Activated naive CD4-positive, alpha-beta T cell treated with anti-CD3 and anti-CD28 coated beads, Interleukin-2, amount 10 ng/mL, durations not matched to agents 7 days and 5 days (primary cell): ENCODE measurements at regions not wholly inside any gene's neighbourhood (a gene's known extent, or its start where the extent isn't known, plus 50 kb on each side); places are given as distances from the start of the nearest gene placed in this dataset.

Experiments used
- CTCF ChIA-PET: fragments of 350-600 bp; sonication (Branson Sonifier 250); formaldehyde crosslinking; loops from one replicate; lab custom pipeline; 2021; ENCODE audit warnings: antibody characterized with exemption; lab: Charles Lee
- DNase-seq: peaks from one replicate; pipeline ENCODE4 v3.0.0-alpha.2; 2020
- H3K27ac Mint-ChIP-seq: one replicate; pipeline ENCODE4 v1.8.0; 2021; ENCODE audit warnings: mild to moderate bottlenecking, moderate library complexity, mixed read lengths
- H3K27me3 Mint-ChIP-seq: one replicate; pipeline ENCODE4 v1.8.0; 2021; ENCODE audit warnings: mild to moderate bottlenecking, mixed read lengths
- H3K36me3 Mint-ChIP-seq: one replicate; pipeline ENCODE4 v1.8.0; 2021; ENCODE audit warnings: mixed read lengths
- H3K4me1 Mint-ChIP-seq: one replicate; pipeline ENCODE4 v1.8.0; 2021; ENCODE audit warnings: mixed read lengths
- H3K4me3 Mint-ChIP-seq: one replicate; pipeline ENCODE4 v1.8.0; 2021; ENCODE audit warnings: mild to moderate bottlenecking, moderate library complexity, mixed read lengths
- H3K9me3 Mint-ChIP-seq: one replicate; pipeline ENCODE4 v1.8.0; 2021; ENCODE audit warnings: mixed read lengths

- Mint-ChIP-seq H3K4me1 (no peaks in the 10 kb centered on the region), H3K36me3 (no peaks in the 10 kb centered on the region)
- CTCF ChIA-PET: no interaction called here
These were observed 717.0 kb upstream of the TMPRSS15 start for GRCh38 chr21:19120591-19120990.

DNA sequence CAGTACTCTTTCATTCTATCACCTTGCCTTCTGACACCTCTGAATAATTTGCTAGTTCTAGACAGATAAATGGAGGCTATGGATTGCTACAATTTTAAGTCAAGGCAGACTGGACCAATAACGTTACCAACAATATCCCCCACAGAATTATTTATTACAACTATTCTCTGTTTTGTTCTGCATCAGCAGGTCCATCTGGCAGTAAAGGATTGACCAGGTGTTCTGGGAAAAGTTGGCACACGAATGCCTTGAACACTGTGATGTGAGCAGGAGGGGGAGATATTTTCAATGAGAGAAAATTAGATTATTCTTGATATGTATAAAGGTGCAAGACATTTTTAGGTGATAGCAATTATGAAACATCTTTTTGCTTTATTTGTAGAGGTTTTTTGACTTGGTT is 718.8 kb upstream of the TMPRSS15 start:
- Mint-ChIP-seq H3K9me3 (peaks cover 33% of the 10 kb centered on the region), H3K4me1 (no peaks in the 10 kb centered on the region), H3K4me3 (no peak overlapping the region), H3K27ac (no peak overlapping the region), H3K27me3 (no peaks in the 10 kb centered on the region), H3K36me3 (no peaks in the 10 kb centered on the region)
- CTCF ChIA-PET: no interaction called here
- DNase-seq: no peak

More at GRCh38 chr21:19120591-19120990, 717.0 kb upstream of the TMPRSS15 start:
- H3K9me3 Mint-ChIP-seq: peaks cover 28% of the 10 kb centered on the region
- no peak overlapping the region for H3K27ac Mint-ChIP-seq
- no peak for DNase-seq
- no peaks in the 10 kb centered on the region for H3K27me3 Mint-ChIP-seq
- no peak overlapping the region for H3K4me3 Mint-ChIP-seq

GRCh38 chr21:19123053-19123452 is 719.5 kb upstream of the TMPRSS15 start:
- Mint-ChIP-seq H3K4me3 (no peak overlapping the region), H3K27me3 (no peaks in the 10 kb centered on the region), H3K27ac (no peak overlapping the region), H3K4me1 (no peaks in the 10 kb centered on the region), H3K36me3 (no peaks in the 10 kb centered on the region), H3K9me3 (peaks cover 34% of the 10 kb centered on the region)
- CTCF ChIA-PET: no interaction called here
- DNase-seq: no peak

DNA sequence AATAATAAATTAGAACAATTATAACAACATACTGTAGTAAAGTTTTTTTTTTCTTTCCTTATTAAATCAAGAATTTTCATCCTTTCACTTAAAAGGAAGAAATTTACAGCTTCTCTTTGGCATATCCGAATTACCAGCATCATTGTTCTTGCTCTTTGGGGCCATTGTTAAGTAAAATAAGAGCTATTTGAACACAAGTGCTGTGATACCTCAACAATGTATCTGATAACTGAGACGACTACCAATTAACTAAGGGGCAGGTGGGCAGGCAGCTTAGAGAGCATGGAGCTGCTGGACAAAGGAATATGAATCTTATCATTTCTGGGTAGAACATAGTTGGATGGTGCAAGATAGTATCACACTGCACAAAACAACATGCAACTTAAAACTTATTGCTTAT is 719.9 kb upstream of the TMPRSS15 start:
- H3K9me3 Mint-ChIP-seq: peaks cover 32% of the 10 kb centered on the region
- H3K4me3 Mint-ChIP-seq: no peak overlapping the region
- no peak for DNase-seq
- H3K27me3 Mint-ChIP-seq: no peaks in the 10 kb centered on the region
- H3K4me1 Mint-ChIP-seq: no peaks in the 10 kb centered on the region
- CTCF ChIA-PET: no interaction called here
- no peak overlapping the region for H3K27ac Mint-ChIP-seq
- no peaks in the 10 kb centered on the region for H3K36me3 Mint-ChIP-seq

- CTCF ChIA-PET: no interaction called here
These were observed 721.1 kb upstream of the TMPRSS15 start for GRCh38 chr21:19124691-19125090.

DNA sequence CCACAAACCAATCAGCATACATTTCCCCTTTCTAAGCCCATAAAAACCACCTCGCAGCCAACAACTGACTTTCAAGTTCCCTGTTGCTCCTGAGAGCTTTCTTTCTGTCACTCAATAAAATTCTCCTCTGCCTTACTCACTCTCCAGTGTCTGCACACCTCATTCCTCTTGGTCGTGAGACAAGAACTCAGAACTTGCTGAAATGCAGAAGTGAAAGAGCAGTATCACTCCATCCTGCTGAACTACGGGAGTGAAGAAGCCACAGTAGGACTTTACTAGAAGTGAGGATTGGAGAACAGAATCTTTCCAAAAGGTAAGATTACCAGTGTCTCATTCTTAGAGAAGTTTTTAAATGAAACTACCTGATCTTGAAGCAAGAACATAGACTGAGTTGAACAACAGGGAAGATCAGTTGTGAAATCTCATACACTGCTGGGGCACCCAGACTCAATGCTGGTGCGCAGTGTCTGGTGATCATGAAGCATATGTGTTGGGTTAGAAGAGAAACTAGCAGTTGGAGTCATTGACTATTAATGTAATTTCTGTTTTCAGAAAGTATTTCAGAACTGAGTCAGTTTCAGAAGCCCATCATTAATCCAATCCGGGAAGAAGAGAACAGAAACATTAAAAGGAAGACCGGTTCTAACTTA is 726.9 kb upstream of the TMPRSS15 start:
- no peaks in the 10 kb centered on the region for H3K27me3 Mint-ChIP-seq
- H3K27ac Mint-ChIP-seq: no peak overlapping the region
- CTCF ChIA-PET: no interaction called here
- DNase-seq: no peak
- H3K9me3 Mint-ChIP-seq: peaks cover 12% of the 10 kb centered on the region
- no peaks in the 10 kb centered on the region for H3K36me3 Mint-ChIP-seq
- no peaks in the 10 kb centered on the region for H3K4me1 Mint-ChIP-seq
- H3K4me3 Mint-ChIP-seq: no peak overlapping the region

More at GRCh38 chr21:19124691-19125090, 721.1 kb upstream of the TMPRSS15 start:
- no peaks in the 10 kb centered on the region for H3K27me3 Mint-ChIP-seq
- no peaks in the 10 kb centered on the region for H3K36me3 Mint-ChIP-seq
- peaks cover 27% of the 10 kb centered on the region for H3K9me3 Mint-ChIP-seq
- no peaks in the 10 kb centered on the region for H3K4me1 Mint-ChIP-seq
- no peak overlapping the region for H3K4me3 Mint-ChIP-seq
- no peak overlapping the region for H3K27ac Mint-ChIP-seq
- no peak for DNase-seq

DNA sequence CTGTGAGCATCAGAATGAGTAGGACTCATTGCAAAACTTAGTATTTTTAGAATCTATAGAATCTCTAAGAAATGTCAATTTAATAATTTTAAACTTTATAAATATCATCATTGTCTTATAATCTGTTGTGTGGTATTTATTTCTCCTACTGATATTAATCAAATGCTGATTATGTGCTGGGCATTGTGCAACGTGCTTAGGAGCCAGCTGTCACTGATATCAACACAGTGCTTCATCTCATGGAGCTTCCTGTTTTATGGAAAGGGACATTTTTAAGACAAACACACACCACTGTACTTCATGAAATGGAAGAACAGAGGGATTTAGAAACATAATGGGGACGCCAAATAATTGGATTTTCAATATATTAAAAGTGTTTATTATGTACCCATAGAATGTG is 737.9 kb upstream of the TMPRSS15 start:
- H3K4me1 Mint-ChIP-seq: no peaks in the 10 kb centered on the region
- H3K4me3 Mint-ChIP-seq: no peak overlapping the region
- CTCF ChIA-PET: no interaction called here
- DNase-seq: no peak
- H3K27ac Mint-ChIP-seq: no peak overlapping the region
- peaks cover 24% of the 10 kb centered on the region for H3K9me3 Mint-ChIP-seq
- H3K36me3 Mint-ChIP-seq: no peaks in the 10 kb centered on the region
- H3K27me3 Mint-ChIP-seq: no peaks in the 10 kb centered on the region

GRCh38 chr21:19145682-19146293 is 742.2 kb upstream of the TMPRSS15 start:
- no peak overlapping the region for H3K4me3 Mint-ChIP-seq
- no peak overlapping the region for H3K27ac Mint-ChIP-seq
- H3K27me3 Mint-ChIP-seq: no peaks in the 10 kb centered on the region
- H3K4me1 Mint-ChIP-seq: no peaks in the 10 kb centered on the region
- DNase-seq: no peak
- no peaks in the 10 kb centered on the region for H3K36me3 Mint-ChIP-seq
- CTCF ChIA-PET: no interaction called here
- peaks cover 41% of the 10 kb centered on the region for H3K9me3 Mint-ChIP-seq

DNA sequence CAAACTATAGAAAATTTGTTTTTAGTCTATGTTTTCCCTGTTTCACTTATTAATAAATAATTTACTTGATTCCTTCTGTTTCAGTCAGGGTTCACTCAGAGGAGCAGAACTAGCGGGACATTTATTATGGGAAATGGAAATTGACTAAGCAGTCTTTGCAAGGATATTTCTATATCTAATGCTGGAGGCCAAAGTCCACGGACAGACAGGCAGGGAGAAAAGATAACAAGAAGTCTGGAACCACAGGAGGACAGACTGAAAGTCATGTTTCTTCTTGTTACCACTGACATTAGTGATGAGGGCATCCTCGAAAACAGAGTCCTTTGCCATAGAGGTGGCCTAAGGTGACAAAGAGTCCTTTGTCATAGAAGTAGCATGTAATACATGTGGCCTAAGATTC is 744.5 kb upstream of the TMPRSS15 start:
- no peak for DNase-seq
- Mint-ChIP-seq H3K27me3 (no peaks in the 10 kb centered on the region), H3K4me1 (no peaks in the 10 kb centered on the region), H3K36me3 (no peaks in the 10 kb centered on the region), H3K4me3 (no peak overlapping the region), H3K27ac (no peak overlapping the region), H3K9me3 (peaks cover 33% of the 10 kb centered on the region)
- CTCF ChIA-PET: no interaction called here

DNA sequence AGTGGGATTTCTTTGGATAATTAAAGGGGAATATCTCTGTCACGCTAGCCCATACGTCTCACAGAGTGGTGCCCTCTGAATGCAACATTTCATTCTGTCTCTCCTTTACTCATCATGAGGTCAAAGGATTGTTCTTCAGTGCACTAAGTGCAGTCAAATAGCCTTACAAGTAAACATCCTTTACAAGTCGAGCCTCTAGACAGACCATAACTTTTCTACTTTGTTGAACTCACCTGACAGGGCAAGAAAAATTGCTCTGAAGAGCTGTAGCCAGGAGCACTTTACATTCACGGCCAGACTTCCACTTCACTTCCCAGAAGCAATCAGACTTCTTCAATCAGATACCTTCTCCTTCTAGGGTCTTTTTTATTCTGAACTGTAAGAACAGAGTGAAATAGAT is 768.0 kb upstream of the TMPRSS15 start:
- Mint-ChIP-seq H3K4me1 (no peaks in the 10 kb centered on the region), H3K9me3 (peaks cover 6% of the 10 kb centered on the region), H3K4me3 (no peak overlapping the region), H3K27me3 (no peaks in the 10 kb centered on the region), H3K36me3 (no peaks in the 10 kb centered on the region), H3K27ac (no peak overlapping the region)
- CTCF ChIA-PET: no interaction called here
- no peak for DNase-seq

GRCh38 chr21:19181604-19182140 is 778.1 kb upstream of the TMPRSS15 start:
- no peaks in the 10 kb centered on the region for H3K36me3 Mint-ChIP-seq
- no peak for DNase-seq
- CTCF ChIA-PET: no interaction called here
- H3K4me1 Mint-ChIP-seq: no peaks in the 10 kb centered on the region
- no peak overlapping the region for H3K4me3 Mint-ChIP-seq
- H3K9me3 Mint-ChIP-seq: peaks cover 10% of the 10 kb centered on the region
- H3K27ac Mint-ChIP-seq: no peak overlapping the region
- no peaks in the 10 kb centered on the region for H3K27me3 Mint-ChIP-seq

DNA sequence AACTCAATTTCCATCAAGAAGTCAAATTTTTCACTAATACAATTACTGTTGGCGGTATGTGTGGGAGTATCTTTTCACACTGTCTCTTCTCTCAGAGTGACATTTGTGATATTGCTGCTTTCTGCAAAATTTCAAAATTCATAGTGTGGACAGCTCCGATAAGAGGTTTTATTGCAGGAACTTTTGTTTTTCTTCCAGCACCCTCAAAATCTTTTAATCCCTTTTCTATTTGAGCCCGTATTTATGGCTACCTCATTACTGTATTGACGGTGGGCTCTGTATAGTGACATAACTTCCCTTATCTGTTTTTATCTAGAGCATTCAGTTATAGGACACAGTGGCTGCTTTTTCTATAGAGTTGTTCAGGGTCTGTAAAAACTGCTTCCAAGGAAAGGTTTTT is 794.4 kb upstream of the TMPRSS15 start:
- peaks cover 17% of the 10 kb centered on the region for H3K9me3 Mint-ChIP-seq
- H3K36me3 Mint-ChIP-seq: no peaks in the 10 kb centered on the region
- H3K27me3 Mint-ChIP-seq: no peaks in the 10 kb centered on the region
- CTCF ChIA-PET: no interaction called here
- DNase-seq: no peak
- H3K27ac Mint-ChIP-seq: no peak overlapping the region
- no peaks in the 10 kb centered on the region for H3K4me1 Mint-ChIP-seq
- H3K4me3 Mint-ChIP-seq: no peak overlapping the region

GRCh38 chr21:19198801-19199200 is 795.2 kb upstream of the TMPRSS15 start:
- CTCF ChIA-PET: no interaction called here
- no peak for DNase-seq
- no peaks in the 10 kb centered on the region for H3K36me3 Mint-ChIP-seq
- no peak overlapping the region for H3K4me3 Mint-ChIP-seq
- no peaks in the 10 kb centered on the region for H3K27me3 Mint-ChIP-seq
- no peak overlapping the region for H3K27ac Mint-ChIP-seq
- H3K9me3 Mint-ChIP-seq: peaks cover 17% of the 10 kb centered on the region
- H3K4me1 Mint-ChIP-seq: no peaks in the 10 kb centered on the region

DNA sequence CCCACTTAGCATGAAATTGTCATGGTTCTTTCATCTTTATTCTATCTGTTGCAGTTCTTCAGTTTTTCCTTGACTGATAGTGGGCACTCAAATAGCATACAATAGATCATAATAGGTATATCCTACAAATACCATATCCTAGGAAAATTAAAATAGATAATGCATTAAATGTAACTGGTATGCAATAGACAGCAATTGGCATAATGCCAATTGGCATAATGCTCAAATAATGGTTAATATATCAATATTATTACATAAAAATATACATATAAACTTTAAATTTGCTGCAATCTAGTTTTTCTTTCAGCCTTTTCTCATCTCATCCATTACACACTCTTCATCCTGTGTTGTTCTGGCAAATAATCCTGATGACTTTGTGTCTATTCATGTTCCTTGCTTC is 814.6 kb upstream of the TMPRSS15 start:
- no peaks in the 10 kb centered on the region for H3K27me3 Mint-ChIP-seq

DNA sequence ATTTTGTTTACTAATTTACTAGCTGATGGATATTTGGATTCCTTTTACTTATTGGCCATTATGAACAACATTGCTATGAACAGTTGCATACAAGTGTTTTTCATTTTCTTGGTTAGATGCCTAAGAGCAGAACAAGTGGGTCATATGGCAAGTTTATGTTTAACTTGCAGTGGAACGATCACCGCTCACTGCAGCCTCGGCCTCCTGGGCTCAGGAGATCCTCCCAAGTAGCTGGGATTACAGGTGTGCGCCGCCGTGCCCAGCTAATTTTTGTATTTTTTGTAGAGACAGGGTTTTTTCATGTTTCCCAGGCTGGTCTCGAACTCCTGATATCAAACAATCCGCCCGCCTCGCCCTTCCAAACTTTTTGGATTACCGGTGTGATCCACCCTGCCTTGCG is 820.5 kb upstream of the TMPRSS15 start:
- no peaks in the 10 kb centered on the region for H3K27me3 Mint-ChIP-seq
- no peaks in the 10 kb centered on the region for H3K36me3 Mint-ChIP-seq
- H3K9me3 Mint-ChIP-seq: peaks cover 7% of the 10 kb centered on the region
- no peak overlapping the region for H3K4me3 Mint-ChIP-seq
- H3K27ac Mint-ChIP-seq: no peak overlapping the region
- no peaks in the 10 kb centered on the region for H3K4me1 Mint-ChIP-seq
- DNase-seq: no peak
- CTCF ChIA-PET: no interaction called here

More for the DNA sequence above, 814.6 kb upstream of the TMPRSS15 start:
- DNase-seq: no peak
- Mint-ChIP-seq H3K27ac (no peak overlapping the region), H3K36me3 (no peaks in the 10 kb centered on the region), H3K9me3 (peaks cover 10% of the 10 kb centered on the region), H3K4me3 (no peak overlapping the region), H3K4me1 (no peaks in the 10 kb centered on the region)
- CTCF ChIA-PET: no interaction called here
